Activated T-cell treated with anti-CD3 and anti-CD28 coated beads for 24 hours (primary cell): ENCODE measurements at regions not wholly inside any gene's neighbourhood (a gene's known extent, or its start where the extent isn't known, plus 50 kb on each side); places are given as distances from the start of the nearest gene placed in this dataset.
"Not testable (repeated sequence)": the region's sequence is repeated elsewhere in the genome, so short reads cannot be mapped to it uniquely, and the experiment has no call there.

Source experiments
- DNase-seq: peaks from one replicate; pipeline ENCODE4 v3.0.0-alpha.2; 2020; ENCODE audit warnings: low read depth

DNA sequence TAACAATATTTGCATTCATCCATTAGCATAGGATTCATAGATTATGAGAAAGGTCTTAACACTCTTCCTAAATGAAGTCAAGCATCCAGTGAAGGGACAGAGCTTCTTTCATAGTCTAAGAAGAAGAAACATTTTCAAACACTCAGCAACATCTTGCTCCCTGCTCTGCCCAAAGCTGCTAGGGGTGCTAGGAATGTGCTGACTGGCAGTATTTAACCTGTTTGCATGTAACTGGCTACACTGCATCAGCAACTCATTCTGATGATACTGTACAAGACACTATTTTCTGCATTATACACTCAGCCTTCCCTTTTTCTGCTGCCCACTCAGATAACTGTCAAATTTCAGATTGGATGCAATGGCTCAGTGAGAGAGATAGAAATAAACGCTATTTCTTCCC lies 495.1 kb upstream of the ARID1B start:
- DNase-seq, result no peak

GRCh38 chr6:156281266-156281665 lies 495.9 kb upstream of the ARID1B start:
- no peak for DNase-seq

DNA sequence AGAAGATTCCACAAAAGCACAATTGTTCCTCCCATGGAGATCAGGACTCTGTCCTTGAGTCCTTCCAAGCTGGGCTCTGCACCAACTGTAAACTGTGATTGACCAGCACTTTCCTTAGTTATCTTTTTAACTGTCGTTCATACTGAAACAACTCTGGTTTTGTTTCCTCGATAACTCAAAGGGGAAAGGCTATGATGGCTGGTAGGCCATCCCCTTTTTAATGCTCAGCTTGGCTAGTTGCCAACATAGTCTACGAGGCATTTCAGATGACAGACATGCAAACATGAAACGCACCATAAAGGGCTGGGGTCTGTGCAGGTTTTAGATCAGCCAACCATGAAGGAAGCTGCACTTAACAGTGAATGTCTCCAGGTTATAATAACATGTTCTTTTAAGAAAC lies 497.1 kb upstream of the ARID1B start:
- no peak for DNase-seq

DNA sequence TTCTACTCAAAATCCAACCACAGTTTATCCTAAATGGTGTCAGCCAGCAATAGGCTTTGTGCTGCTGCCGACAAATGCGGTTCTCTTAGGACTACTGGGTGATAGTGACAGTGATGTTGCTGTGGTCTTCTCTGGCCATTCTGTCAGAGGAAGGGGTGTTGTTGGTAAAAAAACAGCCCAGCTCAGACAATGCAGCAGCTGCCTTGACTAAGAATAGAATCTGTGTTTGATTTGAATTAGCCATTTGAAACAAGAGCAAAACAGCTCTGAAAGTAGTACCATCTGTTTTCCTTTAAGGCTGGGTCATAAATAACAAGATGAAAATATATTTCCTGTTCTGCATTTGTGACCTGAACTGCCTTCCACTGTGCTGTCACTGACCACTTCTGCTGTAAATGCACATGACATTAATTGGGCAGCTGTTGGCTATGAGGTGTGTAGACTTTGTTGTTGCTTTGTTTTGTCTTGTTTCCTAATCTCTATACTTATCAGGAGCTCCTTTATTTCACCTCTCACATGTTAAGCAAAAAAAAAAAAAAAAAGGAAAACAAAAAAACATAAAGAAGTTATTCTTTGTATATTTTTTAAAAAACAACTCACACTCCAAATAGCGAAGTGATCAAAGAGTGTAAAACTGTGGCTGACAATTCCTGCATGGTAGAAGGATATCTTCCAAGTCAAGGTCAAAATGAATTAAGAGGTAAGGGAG lies 497.8 kb upstream of the ARID1B start:
- no peak for DNase-seq

DNA sequence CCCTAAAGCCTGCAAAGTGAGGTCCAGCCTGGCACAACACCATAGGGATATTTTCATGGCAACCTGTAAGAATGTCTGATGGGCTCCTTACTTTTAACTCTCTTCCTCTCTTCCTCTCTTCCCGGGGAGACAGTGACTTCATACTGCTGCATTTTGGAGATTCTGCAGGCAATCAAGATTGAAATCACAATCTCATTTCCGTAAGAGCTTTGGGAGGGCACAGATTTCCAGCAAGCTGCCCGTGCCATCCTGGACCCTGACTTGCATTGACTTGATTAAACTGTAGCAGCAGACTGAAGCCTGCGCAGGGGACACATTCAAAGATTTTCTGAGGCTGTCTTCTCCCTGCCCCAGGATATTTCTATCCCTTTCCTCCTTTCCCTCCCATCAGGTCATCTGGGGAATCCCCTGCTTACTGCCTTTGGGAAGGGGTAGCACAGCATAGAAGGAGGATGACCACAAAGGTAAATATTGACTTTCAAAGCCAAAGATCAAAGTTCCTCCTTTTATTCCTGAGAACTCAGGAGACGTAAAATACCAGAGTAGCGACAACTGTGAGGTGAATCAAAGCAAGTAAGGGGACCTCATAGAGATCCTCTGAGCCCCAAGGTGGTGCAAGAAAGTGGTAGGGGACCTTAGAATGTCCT lies 504.0 kb upstream of the ARID1B start:
- DNase-seq, result no peak

GRCh38 chr6:156269751-156270369 lies 507.3 kb upstream of the ARID1B start:
- peak; percentile 17 for DNase-seq

DNA sequence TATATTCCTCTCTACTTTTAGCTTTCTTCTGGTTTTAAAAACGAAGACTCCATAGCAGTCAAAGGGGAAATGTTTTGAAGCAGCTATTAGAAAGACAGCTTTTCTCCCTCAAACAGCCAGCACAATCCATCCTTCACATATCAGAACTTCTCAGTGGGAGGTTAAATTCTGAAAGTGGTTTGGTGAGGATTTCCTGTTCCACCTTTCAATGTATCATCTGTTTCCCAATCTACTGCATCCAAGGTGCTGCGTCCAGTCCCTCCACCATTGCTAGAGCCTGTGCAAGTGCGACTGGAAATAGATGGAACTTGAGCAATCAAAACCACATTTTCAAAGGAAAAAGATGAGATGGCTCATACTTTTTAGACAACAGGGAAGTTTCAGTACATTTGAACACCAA lies 508.3 kb upstream of the ARID1B start:
- no peak for DNase-seq

GRCh38 chr6:156262014-156262413 lies 515.2 kb upstream of the ARID1B start:
- no peak for DNase-seq

- DNase-seq, result no peak
Measured at GRCh38 chr6:156260815-156261214, 516.4 kb upstream of the ARID1B start.

DNA sequence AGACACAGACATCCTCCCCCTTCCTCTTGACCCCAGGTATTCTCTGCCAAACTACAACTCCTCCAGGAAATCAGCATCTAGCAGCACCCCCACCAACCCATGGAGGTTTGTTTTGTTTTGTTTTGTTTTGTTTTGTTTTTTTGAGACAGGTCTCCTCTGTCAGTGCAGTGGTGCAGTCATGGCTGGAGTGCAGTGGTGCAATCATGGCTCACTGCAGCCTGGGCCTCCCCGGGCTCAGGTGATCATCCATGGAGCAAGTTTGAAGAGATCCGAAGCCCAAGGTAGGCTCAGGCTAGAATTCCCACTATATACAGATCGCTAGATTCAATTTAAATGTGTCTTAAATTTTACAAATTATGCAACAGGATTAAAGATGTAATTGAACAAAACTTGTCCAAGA lies 518.2 kb upstream of the ARID1B start:
- DNase-seq, result no peak

DNA sequence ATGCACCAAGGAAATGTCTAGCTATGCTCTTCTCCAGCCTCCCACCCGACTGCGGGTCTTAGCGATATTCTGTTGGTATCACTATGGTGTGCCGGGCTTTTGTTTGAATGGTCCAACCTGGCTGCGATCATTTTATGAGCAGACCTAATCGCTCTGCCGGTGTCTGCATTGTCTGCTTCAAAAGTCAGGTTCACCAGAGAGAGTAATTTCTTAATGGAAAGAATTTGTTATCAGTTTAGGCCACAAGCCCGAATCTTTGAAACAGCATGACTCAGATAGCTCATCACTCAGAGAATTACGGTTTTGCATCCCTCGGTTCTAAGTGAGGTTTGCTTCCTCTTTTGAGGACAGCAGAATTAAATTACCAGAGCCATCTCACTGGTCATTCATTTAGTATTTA lies 521.0 kb upstream of the ARID1B start:
- peak; percentile 1 for DNase-seq

DNA sequence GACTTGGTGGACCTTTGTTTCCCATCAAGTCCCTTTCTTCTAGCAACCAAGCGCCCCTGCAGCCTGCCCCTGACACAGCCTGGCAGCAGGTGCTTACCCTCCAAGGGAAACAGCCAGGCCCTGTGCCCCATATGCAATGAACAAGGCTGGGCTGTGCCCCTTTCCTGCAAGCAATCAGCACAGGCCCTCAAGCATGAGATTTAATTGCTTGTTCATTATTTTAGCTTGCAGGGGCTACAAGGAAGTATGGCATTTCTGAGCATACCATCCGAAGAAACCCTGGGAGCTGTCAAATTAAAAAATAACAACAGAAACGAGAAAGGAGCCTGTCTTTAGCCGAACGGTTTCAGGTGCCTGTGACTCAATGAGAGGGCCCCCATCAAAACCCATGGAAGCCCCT lies 522.9 kb upstream of the ARID1B start:
- DNase-seq, result no peak

DNA sequence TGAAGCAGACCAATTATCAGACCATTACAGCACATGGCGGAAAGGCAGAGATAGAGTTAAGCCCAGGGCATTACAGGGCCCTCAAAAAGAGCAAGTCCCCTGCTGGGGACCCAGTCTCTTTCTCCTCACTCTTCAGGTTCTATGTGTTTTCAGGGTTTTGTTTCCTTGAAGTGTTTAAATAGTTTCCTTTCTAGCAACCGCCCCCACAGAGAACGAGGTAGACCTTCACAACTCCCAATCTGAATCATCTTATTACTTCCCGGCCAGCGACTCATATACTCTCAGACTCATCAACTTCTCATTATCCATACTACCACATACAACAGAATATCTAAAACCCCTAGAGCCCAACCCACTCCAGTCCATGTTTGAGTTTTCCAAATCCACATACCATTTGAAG lies 526.6 kb upstream of the ARID1B start:
- DNase-seq, result peak; percentile 16

DNA sequence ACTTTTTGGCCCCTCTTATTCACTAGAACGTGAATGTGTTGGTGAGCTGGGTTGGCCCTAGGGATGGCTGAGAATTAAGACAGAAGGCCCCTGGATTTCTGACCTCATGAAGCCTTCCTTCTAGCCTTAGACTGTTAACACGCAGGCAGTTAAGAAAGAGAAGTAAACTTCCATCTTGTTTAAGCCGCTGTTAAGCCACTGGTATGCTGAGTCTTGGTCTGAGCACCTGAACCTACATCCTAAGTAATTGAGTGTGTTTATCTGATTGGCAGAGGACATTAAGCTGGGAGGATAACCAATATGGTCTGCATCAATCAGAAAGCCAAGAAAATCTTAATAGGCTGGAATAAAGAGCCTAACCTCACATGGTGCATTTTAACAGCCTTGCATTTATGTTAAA lies 535.0 kb upstream of the ARID1B start:
- no peak for DNase-seq

DNA sequence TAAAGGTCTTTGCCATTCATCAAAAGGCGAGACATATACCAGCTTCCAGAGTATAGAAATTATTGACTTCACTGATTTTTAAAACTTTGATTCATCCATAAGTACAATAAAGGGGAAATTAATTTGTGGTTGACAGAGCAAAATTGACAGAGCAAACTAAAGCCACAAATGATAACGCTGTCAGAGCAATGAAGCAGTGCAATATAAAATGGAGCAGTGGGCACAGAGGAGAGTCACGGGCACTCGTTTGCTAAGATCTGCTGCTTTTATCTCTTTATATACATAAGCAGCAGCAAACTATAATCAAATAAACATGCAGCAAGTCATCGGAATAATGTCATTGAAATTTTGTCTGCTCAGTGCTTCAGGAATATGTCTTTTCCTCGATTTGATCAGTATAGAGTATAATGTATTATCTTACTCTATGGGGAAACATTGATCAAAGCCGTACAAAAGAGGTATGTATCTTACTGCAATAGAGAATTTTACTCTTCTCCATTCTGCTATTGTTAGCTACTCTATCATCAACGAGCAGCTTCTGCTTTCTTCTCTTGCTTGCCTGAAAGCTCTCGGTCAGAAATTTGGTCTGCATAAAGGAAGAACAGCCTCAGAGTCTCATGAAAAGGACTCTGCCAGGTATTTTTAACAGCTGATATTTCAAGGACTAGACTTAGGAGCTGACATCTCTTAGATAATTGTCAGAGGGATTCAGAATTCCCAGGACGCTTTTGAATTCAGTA lies 546.0 kb upstream of the ARID1B start:
- no peak for DNase-seq

GRCh38 chr6:156219973-156220372 lies 557.2 kb upstream of the ARID1B start:
- no peak for DNase-seq

DNA sequence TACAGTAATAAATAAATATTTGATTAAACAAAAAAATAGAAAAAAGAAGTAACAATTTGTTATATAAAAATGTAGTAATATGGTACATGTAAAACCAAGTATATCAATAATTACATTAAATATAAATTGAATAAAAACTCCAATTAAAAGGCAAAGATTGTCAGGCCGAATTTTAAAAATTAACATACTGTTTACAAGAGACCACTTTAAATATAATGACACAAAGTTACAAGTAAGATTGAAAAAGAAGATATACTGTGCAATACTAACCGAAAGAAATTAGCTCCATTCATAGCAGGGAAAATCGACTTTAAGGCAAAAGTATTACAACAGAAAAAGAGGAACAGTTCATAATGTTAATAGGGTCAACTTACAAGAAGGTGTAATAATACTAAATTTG lies 571.5 kb upstream of the ARID1B start:
- DNase-seq, result no peak

GRCh38 chr6:156199182-156199581 lies 578.0 kb upstream of the ARID1B start:
- DNase-seq, result no peak

DNA sequence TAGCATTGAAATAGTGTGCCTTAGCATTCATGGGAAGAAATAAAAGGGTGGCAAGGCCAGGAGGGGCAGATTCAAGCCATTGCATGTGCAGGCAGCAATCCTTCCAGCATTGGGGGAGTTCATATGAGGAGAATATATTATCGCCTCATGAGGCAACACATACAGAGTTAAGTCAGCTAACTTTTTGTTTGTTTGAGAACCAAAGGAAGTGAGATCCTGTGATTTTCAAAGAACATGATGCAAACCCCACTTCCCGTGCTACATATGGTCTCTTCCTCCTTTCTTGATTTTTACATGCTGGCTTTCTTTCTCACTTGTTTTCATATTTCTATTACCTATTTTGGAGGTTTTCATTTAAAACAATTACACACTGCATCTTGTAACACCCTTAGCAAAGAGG lies 579.7 kb upstream of the ARID1B start:
- no peak for DNase-seq

DNA sequence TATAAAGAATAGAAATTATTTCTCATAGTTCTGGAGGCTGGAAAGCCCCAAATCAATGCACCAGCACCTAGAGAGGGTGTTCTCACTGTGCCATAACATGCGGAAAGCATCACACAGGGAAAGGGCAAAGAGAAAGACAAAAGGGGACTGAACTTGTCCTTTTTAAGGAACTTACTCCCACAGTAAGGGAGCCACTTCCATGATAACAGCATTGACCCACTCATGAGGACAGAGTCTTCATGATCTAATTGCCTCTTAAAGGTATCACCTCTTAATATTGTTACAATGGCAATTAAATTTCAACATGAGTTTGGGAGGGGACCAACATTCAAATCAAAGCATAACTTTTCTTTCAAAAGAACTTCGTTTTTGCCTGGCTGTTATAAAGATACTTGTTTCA lies 582.2 kb upstream of the ARID1B start:
- no peak for DNase-seq

- no peak for DNase-seq
Measured at GRCh38 chr6:156193381-156193780, 583.8 kb upstream of the ARID1B start.

DNA sequence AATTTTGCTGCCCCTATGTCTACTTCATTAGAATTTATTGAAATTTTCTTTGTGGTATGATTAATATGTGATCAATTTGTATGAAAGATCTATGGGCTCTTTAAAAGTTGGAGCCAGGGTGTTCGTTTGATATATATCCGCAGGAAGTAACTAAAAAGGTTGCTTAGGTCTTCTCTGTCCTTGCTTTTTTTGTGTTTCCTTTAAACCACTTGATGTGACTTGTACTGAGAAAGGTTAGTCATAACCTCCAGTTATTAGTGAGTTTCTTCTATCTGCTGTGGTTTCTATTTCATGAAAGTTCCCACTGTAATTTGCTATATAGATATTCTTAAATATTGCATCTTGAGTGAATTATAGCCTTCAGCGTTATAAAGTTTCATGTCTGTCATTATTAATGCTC lies 585.3 kb upstream of the ARID1B start:
- DNase-seq, result no peak

DNA sequence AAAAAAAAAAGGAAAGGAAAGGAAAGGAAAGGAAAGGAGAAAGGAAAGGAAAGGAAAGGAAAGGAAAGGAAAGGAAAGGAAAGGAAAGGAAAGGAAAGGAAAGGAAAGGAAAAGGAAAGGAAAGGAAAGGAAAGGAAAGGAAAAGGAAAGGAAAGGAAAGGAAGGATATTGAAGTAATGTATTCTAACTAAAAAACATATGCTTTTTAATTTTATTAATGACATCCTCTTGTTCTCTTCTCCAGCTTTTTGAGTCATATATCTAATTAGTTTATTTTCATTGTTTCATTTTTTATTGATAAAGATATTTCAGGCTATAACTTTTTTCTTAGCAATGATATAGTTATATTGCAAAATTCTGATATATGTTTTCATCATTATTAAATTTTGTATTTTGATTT lies 585.8 kb upstream of the ARID1B start:
- not testable (repeated sequence) for DNase-seq
